Activated naive CD4-positive, alpha-beta T cell treated with anti-CD3 and anti-CD28 coated beads, Interleukin-2, amount 50 U/mL, for 16 hours (primary cell): ENCODE measurements at regions not wholly inside any gene's neighbourhood (a gene's known extent, or its start where the extent isn't known, plus 50 kb on each side); places are given as distances from the start of the nearest gene placed in this dataset.

Experiments
- DNase-seq: peaks from one replicate; pipeline ENCODE4 v3.0.0-alpha.2; 2020

- DNase-seq: no peak
These were observed 52.5 kb downstream of the KCNF1 start for GRCh38 chr2:10964052-10964790.

GRCh38 chr2:10965241-10965843 lies 53.6 kb downstream of the KCNF1 start:
- no peak for DNase-seq

- DNase-seq: no peak
These were observed 54.3 kb downstream of the KCNF1 start for GRCh38 chr2:10966056-10966455.

- no peak for DNase-seq
These were observed 55.0 kb downstream of the KCNF1 start for GRCh38 chr2:10966741-10967140.

GRCh38 chr2:10968176-10968575 lies 56.4 kb downstream of the KCNF1 start:
- no peak for DNase-seq

GRCh38 chr2:10970666-10971065 lies 58.9 kb downstream of the KCNF1 start:
- DNase-seq: no peak

- DNase-seq: no peak
These were observed 59.6 kb downstream of the KCNF1 start for GRCh38 chr2:10971161-10971887.

- no peak for DNase-seq
These were observed 60.1 kb downstream of the KCNF1 start for GRCh38 chr2:10971888-10972260.

GRCh38 chr2:10972683-10973433 lies 61.1 kb downstream of the KCNF1 start:
- DNase-seq: no peak

- DNase-seq: no peak
These were observed 62.0 kb downstream of the KCNF1 start for GRCh38 chr2:10973766-10974165.

- DNase-seq: no peak
These were observed 65.3 kb downstream of the KCNF1 start for GRCh38 chr2:10977003-10977402.

- no peak for DNase-seq
These were observed 65.9 kb downstream of the KCNF1 start for GRCh38 chr2:10977621-10978020.

- DNase-seq: no peak
These were observed 66.4 kb downstream of the KCNF1 start for GRCh38 chr2:10978090-10978670.

- no peak for DNase-seq
These were observed 68.3 kb downstream of the KCNF1 start for GRCh38 chr2:10980071-10980470.

- no peak for DNase-seq
These were observed 69.2 kb downstream of the KCNF1 start for GRCh38 chr2:10980886-10981425.

- no peak for DNase-seq
These were observed 69.7 kb downstream of the KCNF1 start for GRCh38 chr2:10981451-10981850.

- no peak for DNase-seq
These were observed 70.3 kb downstream of the KCNF1 start for GRCh38 chr2:10981941-10982431.

- no peak for DNase-seq
These were observed 71.4 kb downstream of the KCNF1 start for GRCh38 chr2:10982931-10983701.

- DNase-seq: no peak
These were observed 72.0 kb downstream of the KCNF1 start for GRCh38 chr2:10983711-10984110.

GRCh38 chr2:10984418-10985135 lies 72.8 kb downstream of the KCNF1 start:
- DNase-seq: no peak

- DNase-seq: no peak
These were observed 73.5 kb downstream of the KCNF1 start for GRCh38 chr2:10985260-10985659.
